ENCODE measurements at regions not wholly inside any gene's neighbourhood (a gene's known extent, or its start where the extent isn't known, plus 50 kb on each side); places are given as distances from the start of the nearest gene placed in this dataset.

GRCh38 chr17:72452286-72453173, 331.7 kb downstream of the SOX9 start:
- no peak overlapping the region for H3K4me3 Mint-ChIP-seq

GRCh38 chr17:72454342-72454741, 333.5 kb downstream of the SOX9 start:
- no peak overlapping the region for H3K9ac ChIP-seq (ENCODE audit: extremely low read depth, low read length, poor library complexity, severe bottlenecking)
- Mint-ChIP-seq H3K4me1 (peaks cover 2% of the 10 kb centered on the region), H3K27ac (no peak overlapping the region), H3K9me3 (no peaks in the 10 kb centered on the region), H3K27me3 (ENCODE audit: insufficient read depth) (peaks cover 3% of the 10 kb centered on the region), H3K4me3 (no peak overlapping the region), H3K36me3 (ENCODE audit: low read depth) (no peaks in the 10 kb centered on the region)
- TF ChIP-seq CTCF (conservative IDR thresholded peaks at IDR 0.05) = no peak
- H3K36me3 ChIP-seq (ENCODE audit: control insufficient read depth, insufficient read depth, low read length) = no peaks in the 10 kb centered on the region
- H3K4me1 ChIP-seq (ENCODE audit: control insufficient read depth, insufficient read depth, low read length) = no peaks in the 10 kb centered on the region
- 92 to 100% methylated on average over 3 to 4 of the region's 4 CpGs for WGBS, 2 experiments (ENCODE audit: insufficient coverage in 1 of 2, insufficient read length in 1 of 2)
- H3K4me3 ChIP-seq (ENCODE audit: low read length) = no peak overlapping the region
- no peaks in the 10 kb centered on the region for H3K9me3 ChIP-seq (ENCODE audit: control insufficient read depth, low read length)
- DNase-seq = no peak
- H3K27me3 ChIP-seq (ENCODE audit: control insufficient read depth, insufficient read depth, low read length, poor library complexity, severe bottlenecking) = no peaks in the 10 kb centered on the region
- no peak overlapping the region for H3K27ac ChIP-seq (ENCODE audit: low read depth, low read length)

More at GRCh38 chr17:72452286-72453173, 331.7 kb downstream of the SOX9 start:
- Histone ChIP-seq H3K36me3 (ENCODE audit: control insufficient read depth, insufficient read depth, low read length) (no peaks in the 10 kb centered on the region), H3K9ac (ENCODE audit: extremely low read depth, low read length, poor library complexity, severe bottlenecking) (no peak overlapping the region), H3K9me3 (ENCODE audit: control insufficient read depth, low read length) (no peaks in the 10 kb centered on the region), H3K4me1 (ENCODE audit: control insufficient read depth, insufficient read depth, low read length) (no peaks in the 10 kb centered on the region), H3K4me3 (ENCODE audit: low read length) (no peak overlapping the region), H3K27me3 (ENCODE audit: control insufficient read depth, insufficient read depth, low read length, poor library complexity, severe bottlenecking) (no peaks in the 10 kb centered on the region), H3K27ac (ENCODE audit: low read depth, low read length) (no peak overlapping the region)
- Mint-ChIP-seq H3K9me3 (no peaks in the 10 kb centered on the region), H3K27ac (no peak overlapping the region), H3K36me3 (ENCODE audit: low read depth) (no peaks in the 10 kb centered on the region), H3K4me1 (peaks cover 2% of the 10 kb centered on the region), H3K27me3 (ENCODE audit: insufficient read depth) (peaks cover 3% of the 10 kb centered on the region)
- TF ChIP-seq CTCF (conservative IDR thresholded peaks at IDR 0.05) = no peak
- no peak for DNase-seq
- 84 to 87% methylated on average over 4 to 5 of the region's 5 CpGs for WGBS, 2 experiments (ENCODE audit: insufficient coverage in 1 of 2, insufficient read length in 1 of 2)

GRCh38 chr17:72455562-72455961, 334.7 kb downstream of the SOX9 start:
- no peak overlapping the region for H3K9ac ChIP-seq (ENCODE audit: extremely low read depth, low read length, poor library complexity, severe bottlenecking)
- Mint-ChIP-seq H3K4me1 (peaks cover 2% of the 10 kb centered on the region), H3K27me3 (ENCODE audit: insufficient read depth) (peaks cover 3% of the 10 kb centered on the region), H3K36me3 (ENCODE audit: low read depth) (no peaks in the 10 kb centered on the region), H3K4me3 (no peak overlapping the region), H3K27ac (no peak overlapping the region), H3K9me3 (no peaks in the 10 kb centered on the region)
- DNase-seq = no peak
- peak; percentile 38 for TF ChIP-seq CTCF (conservative IDR thresholded peaks at IDR 0.05)
- no peak overlapping the region for H3K27ac ChIP-seq (ENCODE audit: low read depth, low read length)
- no peak overlapping the region for H3K4me3 ChIP-seq (ENCODE audit: low read length)
- no peaks in the 10 kb centered on the region for H3K9me3 ChIP-seq (ENCODE audit: control insufficient read depth, low read length)
- no peaks in the 10 kb centered on the region for H3K27me3 ChIP-seq (ENCODE audit: control insufficient read depth, insufficient read depth, low read length, poor library complexity, severe bottlenecking)
- 69 to 87% methylated on average over 4 to 8 of the region's 8 CpGs for WGBS, 2 experiments (ENCODE audit: insufficient coverage in 1 of 2, insufficient read length in 1 of 2)
- H3K4me1 ChIP-seq (ENCODE audit: control insufficient read depth, insufficient read depth, low read length) = no peaks in the 10 kb centered on the region
- no peaks in the 10 kb centered on the region for H3K36me3 ChIP-seq (ENCODE audit: control insufficient read depth, insufficient read depth, low read length)

All from endodermal cell (in vitro differentiated cells).